ENCODE measurements at regions not wholly inside any gene's neighbourhood (a gene's known extent, or its start where the extent isn't known, plus 50 kb on each side); places are given as distances from the start of the nearest gene placed in this dataset.

GRCh38 chr2:3024401-3024935 lies 353.1 kb downstream of the EIPR1 start:
- no peak for ATAC-seq
- TF ChIP-seq ZNF8 (CRISPR knock-in tag; IDR thresholded peaks at IDR 0.05) = no peak
- TF ChIP-seq TCF4 (CRISPR knock-in tag; IDR thresholded peaks at IDR 0.05; ENCODE audit: borderline replicate concordance) = no peak

- TF ChIP-seq, protein P1, sequence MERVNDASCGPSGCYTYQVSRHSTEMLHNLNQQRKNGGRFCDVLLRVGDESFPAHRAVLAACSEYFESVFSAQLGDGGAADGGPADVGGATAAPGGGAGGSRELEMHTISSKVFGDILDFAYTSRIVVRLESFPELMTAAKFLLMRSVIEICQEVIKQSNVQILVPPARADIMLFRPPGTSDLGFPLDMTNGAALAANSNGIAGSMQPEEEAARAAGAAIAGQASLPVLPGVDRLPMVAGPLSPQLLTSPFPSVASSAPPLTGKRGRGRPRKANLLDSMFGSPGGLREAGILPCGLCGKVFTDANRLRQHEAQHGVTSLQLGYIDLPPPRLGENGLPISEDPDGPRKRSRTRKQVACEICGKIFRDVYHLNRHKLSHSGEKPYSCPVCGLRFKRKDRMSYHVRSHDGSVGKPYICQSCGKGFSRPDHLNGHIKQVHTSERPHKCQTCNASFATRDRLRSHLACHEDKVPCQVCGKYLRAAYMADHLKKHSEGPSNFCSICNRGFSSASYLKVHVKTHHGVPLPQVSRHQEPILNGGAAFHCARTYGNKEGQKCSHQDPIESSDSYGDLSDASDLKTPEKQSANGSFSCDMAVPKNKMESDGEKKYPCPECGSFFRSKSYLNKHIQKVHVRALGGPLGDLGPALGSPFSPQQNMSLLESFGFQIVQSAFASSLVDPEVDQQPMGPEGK (CRISPR knock-in tag; IDR thresholded peaks at IDR 0.05; ENCODE audit: borderline replicate concordance) = no peak
- TF ChIP-seq ISL1 (CRISPR knock-in tag; IDR thresholded peaks at IDR 0.05) (no peak), GLIS3 (CRISPR knock-in tag; IDR thresholded peaks at IDR 0.05) (no peak), ZFP30 (CRISPR knock-in tag; IDR thresholded peaks at IDR 0.05) (no peak), PPARA (CRISPR knock-in tag; IDR thresholded peaks at IDR 0.05; ENCODE audit: borderline replicate concordance) (no peak), ZNF565 (CRISPR knock-in tag; conservative IDR thresholded peaks at IDR 0.05; ENCODE audit: low read depth) (no peak), TCF4 (CRISPR knock-in tag; IDR thresholded peaks at IDR 0.05; ENCODE audit: borderline replicate concordance) (no peak), CSDC2 (CRISPR knock-in tag; IDR thresholded peaks at IDR 0.05) (no peak), RARB (CRISPR knock-in tag; IDR thresholded peaks at IDR 0.05) (no peak)
- ATAC-seq = no peak
Measured at GRCh38 chr2:3023531-3023930, 354.1 kb downstream of the EIPR1 start.

- TF ChIP-seq, protein P2, sequence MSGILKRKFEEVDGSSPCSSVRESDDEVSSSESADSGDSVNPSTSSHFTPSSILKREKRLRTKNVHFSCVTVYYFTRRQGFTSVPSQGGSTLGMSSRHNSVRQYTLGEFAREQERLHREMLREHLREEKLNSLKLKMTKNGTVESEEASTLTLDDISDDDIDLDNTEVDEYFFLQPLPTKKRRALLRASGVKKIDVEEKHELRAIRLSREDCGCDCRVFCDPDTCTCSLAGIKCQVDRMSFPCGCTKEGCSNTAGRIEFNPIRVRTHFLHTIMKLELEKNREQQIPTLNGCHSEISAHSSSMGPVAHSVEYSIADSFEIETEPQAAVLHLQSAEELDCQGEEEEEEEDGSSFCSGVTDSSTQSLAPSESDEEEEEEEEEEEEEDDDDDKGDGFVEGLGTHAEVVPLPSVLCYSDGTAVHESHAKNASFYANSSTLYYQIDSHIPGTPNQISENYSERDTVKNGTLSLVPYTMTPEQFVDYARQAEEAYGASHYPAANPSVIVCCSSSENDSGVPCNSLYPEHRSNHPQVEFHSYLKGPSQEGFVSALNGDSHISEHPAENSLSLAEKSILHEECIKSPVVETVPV (CRISPR knock-in tag; IDR thresholded peaks at IDR 0.05) = no peak
- TF ChIP-seq TOX (CRISPR knock-in tag; IDR thresholded peaks at IDR 0.05; ENCODE audit: borderline replicate concordance) = no peak
- no peak for TF ChIP-seq ISL1 (CRISPR knock-in tag; IDR thresholded peaks at IDR 0.05)
- TF ChIP-seq ZFP30 (CRISPR knock-in tag; IDR thresholded peaks at IDR 0.05) = no peak
- no peak for TF ChIP-seq ZC3H10 (CRISPR knock-in tag; IDR thresholded peaks at IDR 0.05)
- no peak for TF ChIP-seq CREB5 (CRISPR knock-in tag; IDR thresholded peaks at IDR 0.05; ENCODE audit: low read depth)
- no peak for ATAC-seq
Measured at GRCh38 chr2:3022841-3023372, 354.7 kb downstream of the EIPR1 start.

DNA sequence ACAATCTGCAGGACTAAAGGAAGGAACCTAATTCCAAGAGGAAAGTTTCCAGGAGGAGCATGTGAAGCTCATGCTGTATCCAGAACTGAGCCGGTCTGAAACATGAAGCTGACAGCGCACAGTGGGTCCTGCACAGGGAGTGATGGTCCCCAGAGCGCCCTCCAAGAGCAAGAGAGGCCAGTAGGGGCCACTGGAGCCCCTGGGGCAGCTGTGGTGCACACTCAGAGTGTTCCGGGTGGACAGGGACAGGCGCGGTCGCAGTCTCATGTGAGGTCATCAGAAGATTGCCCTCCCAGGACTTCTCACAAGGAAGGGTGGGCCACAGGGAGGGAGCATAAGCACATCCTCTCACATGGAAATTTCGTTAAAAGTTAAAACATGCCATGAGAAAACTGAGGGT lies 355.9 kb downstream of the EIPR1 start:
- ATAC-seq = no peak
- TF ChIP-seq ESRRG (CRISPR knock-in tag; IDR thresholded peaks at IDR 0.05) (no peak), ZFP3 (CRISPR knock-in tag; IDR thresholded peaks at IDR 0.05) (no peak), PPARA (CRISPR knock-in tag; IDR thresholded peaks at IDR 0.05; ENCODE audit: borderline replicate concordance) (no peak), ZNF8 (CRISPR knock-in tag; IDR thresholded peaks at IDR 0.05) (no peak), ZFP30 (CRISPR knock-in tag; IDR thresholded peaks at IDR 0.05) (no peak), CSDC2 (CRISPR knock-in tag; IDR thresholded peaks at IDR 0.05) (no peak), SNAI2 (CRISPR knock-in tag; IDR thresholded peaks at IDR 0.05) (no peak), ZNF70 (CRISPR knock-in tag; IDR thresholded peaks at IDR 0.05) (no peak), CREB5 (CRISPR knock-in tag; IDR thresholded peaks at IDR 0.05; ENCODE audit: low read depth) (no peak), ZC3H10 (CRISPR knock-in tag; IDR thresholded peaks at IDR 0.05) (no peak), ZNF565 (CRISPR knock-in tag; conservative IDR thresholded peaks at IDR 0.05; ENCODE audit: low read depth) (no peak), OSR1 (CRISPR knock-in tag; IDR thresholded peaks at IDR 0.05) (no peak)
- TF ChIP-seq, protein P3, sequence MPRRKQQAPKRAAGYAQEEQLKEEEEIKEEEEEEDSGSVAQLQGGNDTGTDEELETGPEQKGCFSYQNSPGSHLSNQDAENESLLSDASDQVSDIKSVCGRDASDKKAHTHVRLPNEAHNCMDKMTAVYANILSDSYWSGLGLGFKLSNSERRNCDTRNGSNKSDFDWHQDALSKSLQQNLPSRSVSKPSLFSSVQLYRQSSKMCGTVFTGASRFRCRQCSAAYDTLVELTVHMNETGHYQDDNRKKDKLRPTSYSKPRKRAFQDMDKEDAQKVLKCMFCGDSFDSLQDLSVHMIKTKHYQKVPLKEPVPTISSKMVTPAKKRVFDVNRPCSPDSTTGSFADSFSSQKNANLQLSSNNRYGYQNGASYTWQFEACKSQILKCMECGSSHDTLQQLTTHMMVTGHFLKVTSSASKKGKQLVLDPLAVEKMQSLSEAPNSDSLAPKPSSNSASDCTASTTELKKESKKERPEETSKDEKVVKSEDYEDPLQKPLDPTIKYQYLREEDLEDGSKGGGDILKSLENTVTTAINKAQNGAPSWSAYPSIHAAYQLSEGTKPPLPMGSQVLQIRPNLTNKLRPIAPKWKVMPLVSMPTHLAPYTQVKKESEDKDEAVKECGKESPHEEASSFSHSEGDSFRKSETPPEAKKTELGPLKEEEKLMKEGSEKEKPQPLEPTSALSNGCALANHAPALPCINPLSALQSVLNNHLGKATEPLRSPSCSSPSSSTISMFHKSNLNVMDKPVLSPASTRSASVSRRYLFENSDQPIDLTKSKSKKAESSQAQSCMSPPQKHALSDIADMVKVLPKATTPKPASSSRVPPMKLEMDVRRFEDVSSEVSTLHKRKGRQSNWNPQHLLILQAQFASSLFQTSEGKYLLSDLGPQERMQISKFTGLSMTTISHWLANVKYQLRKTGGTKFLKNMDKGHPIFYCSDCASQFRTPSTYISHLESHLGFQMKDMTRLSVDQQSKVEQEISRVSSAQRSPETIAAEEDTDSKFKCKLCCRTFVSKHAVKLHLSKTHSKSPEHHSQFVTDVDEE (CRISPR knock-in tag; IDR thresholded peaks at IDR 0.05) = no peak
- TF ChIP-seq, protein P4, sequence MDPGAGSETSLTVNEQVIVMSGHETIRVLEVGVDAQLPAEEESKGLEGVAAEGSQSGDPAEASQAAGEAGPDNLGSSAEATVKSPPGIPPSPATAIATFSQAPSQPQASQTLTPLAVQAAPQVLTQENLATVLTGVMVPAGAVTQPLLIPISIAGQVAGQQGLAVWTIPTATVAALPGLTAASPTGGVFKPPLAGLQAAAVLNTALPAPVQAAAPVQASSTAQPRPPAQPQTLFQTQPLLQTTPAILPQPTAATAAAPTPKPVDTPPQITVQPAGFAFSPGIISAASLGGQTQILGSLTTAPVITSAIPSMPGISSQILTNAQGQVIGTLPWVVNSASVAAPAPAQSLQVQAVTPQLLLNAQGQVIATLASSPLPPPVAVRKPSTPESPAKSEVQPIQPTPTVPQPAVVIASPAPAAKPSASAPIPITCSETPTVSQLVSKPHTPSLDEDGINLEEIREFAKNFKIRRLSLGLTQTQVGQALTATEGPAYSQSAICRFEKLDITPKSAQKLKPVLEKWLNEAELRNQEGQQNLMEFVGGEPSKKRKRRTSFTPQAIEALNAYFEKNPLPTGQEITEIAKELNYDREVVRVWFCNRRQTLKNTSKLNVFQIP (CRISPR knock-in tag; IDR thresholded peaks at IDR 0.05; ENCODE audit: borderline replicate concordance, low read depth) = no peak
- TF ChIP-seq, protein P1 (CRISPR knock-in tag; IDR thresholded peaks at IDR 0.05; ENCODE audit: borderline replicate concordance) = no peak
- TF ChIP-seq, protein P2 (CRISPR knock-in tag; IDR thresholded peaks at IDR 0.05) = no peak

Measured in SK-N-SH treated with all-trans-retinoic acid at 6 μM for 48 hours (cell line).